ENCODE measurements at regions not wholly inside any gene's neighbourhood (a gene's known extent, or its start where the extent isn't known, plus 50 kb on each side); places are given as distances from the start of the nearest gene placed in this dataset.

- intact Hi-C loops (cut with micrococcal nuclease) = no loop called here
- Mint-ChIP-seq H3K4me3 (no peak overlapping the region), H3K4me1 (ENCODE audit: low read depth) (no peaks in the 10 kb centered on the region), H3K27me3 (no peaks in the 10 kb centered on the region), H3K36me3 (ENCODE audit: low read depth) (no peaks in the 10 kb centered on the region), H3K9me3 (peaks cover 10% of the 10 kb centered on the region), H3K27ac (no peak overlapping the region)
Observed at GRCh38 chr16:63618896-63619485, 1502.9 kb downstream of the CDH11 start.

GRCh38 chr16:63617990-63618763 lies 1503.7 kb downstream of the CDH11 start:
- Mint-ChIP-seq H3K4me1 (ENCODE audit: low read depth) (no peaks in the 10 kb centered on the region), H3K27me3 (no peaks in the 10 kb centered on the region), H3K36me3 (ENCODE audit: low read depth) (no peaks in the 10 kb centered on the region), H3K4me3 (no peak overlapping the region), H3K9me3 (peaks cover 18% of the 10 kb centered on the region), H3K27ac (no peak overlapping the region)
- intact Hi-C loops (cut with micrococcal nuclease) = no loop called here

- no peaks in the 10 kb centered on the region for H3K36me3 Mint-ChIP-seq (ENCODE audit: low read depth)
- intact Hi-C loops (cut with micrococcal nuclease) = no loop called here
- H3K4me3 Mint-ChIP-seq = no peak overlapping the region
- H3K27ac Mint-ChIP-seq = no peak overlapping the region
- H3K9me3 Mint-ChIP-seq = peaks cover 27% of the 10 kb centered on the region
- no peaks in the 10 kb centered on the region for H3K4me1 Mint-ChIP-seq (ENCODE audit: low read depth)
- H3K27me3 Mint-ChIP-seq = no peaks in the 10 kb centered on the region
Observed at GRCh38 chr16:63617047-63617989, 1504.5 kb downstream of the CDH11 start.

GRCh38 chr16:63614429-63614828 lies 1507.4 kb downstream of the CDH11 start:
- Mint-ChIP-seq H3K4me1 (ENCODE audit: low read depth) (no peaks in the 10 kb centered on the region), H3K36me3 (ENCODE audit: low read depth) (no peaks in the 10 kb centered on the region)

GRCh38 chr16:63613701-63614100 lies 1508.2 kb downstream of the CDH11 start:
- Mint-ChIP-seq H3K27ac (no peak overlapping the region), H3K9me3 (peaks cover 27% of the 10 kb centered on the region), H3K4me3 (no peak overlapping the region), H3K27me3 (no peaks in the 10 kb centered on the region), H3K36me3 (ENCODE audit: low read depth) (no peaks in the 10 kb centered on the region), H3K4me1 (ENCODE audit: low read depth) (no peaks in the 10 kb centered on the region)
- intact Hi-C loops (cut with micrococcal nuclease) = no loop called here

More at GRCh38 chr16:63614429-63614828, 1507.4 kb downstream of the CDH11 start:
- intact Hi-C loops (cut with micrococcal nuclease) = no loop called here
- Mint-ChIP-seq H3K4me3 (no peak overlapping the region), H3K27me3 (no peaks in the 10 kb centered on the region), H3K27ac (no peak overlapping the region), H3K9me3 (peaks cover 27% of the 10 kb centered on the region)

- intact Hi-C loops (cut with micrococcal nuclease) = no loop called here
- Mint-ChIP-seq H3K4me3 (no peak overlapping the region), H3K27me3 (no peaks in the 10 kb centered on the region), H3K4me1 (ENCODE audit: low read depth) (no peaks in the 10 kb centered on the region), H3K27ac (no peak overlapping the region), H3K9me3 (peaks cover 27% of the 10 kb centered on the region), H3K36me3 (ENCODE audit: low read depth) (no peaks in the 10 kb centered on the region)
Observed at GRCh38 chr16:63612462-63613227, 1509.2 kb downstream of the CDH11 start.

GRCh38 chr16:63606778-63607177 lies 1515.1 kb downstream of the CDH11 start:
- H3K4me1 Mint-ChIP-seq (ENCODE audit: low read depth) = no peaks in the 10 kb centered on the region
- no peaks in the 10 kb centered on the region for H3K36me3 Mint-ChIP-seq (ENCODE audit: low read depth)
- H3K27me3 Mint-ChIP-seq = no peaks in the 10 kb centered on the region
- no peaks in the 10 kb centered on the region for H3K9me3 Mint-ChIP-seq
- intact Hi-C loops (cut with micrococcal nuclease) = no loop called here
- H3K27ac Mint-ChIP-seq = no peak overlapping the region
- no peak overlapping the region for H3K4me3 Mint-ChIP-seq

- H3K4me3 Mint-ChIP-seq = no peak overlapping the region
- H3K4me1 Mint-ChIP-seq (ENCODE audit: low read depth) = no peaks in the 10 kb centered on the region
- intact Hi-C loops (cut with micrococcal nuclease) = no loop called here
- H3K36me3 Mint-ChIP-seq (ENCODE audit: low read depth) = no peaks in the 10 kb centered on the region
- no peak overlapping the region for H3K27ac Mint-ChIP-seq
- H3K9me3 Mint-ChIP-seq = no peaks in the 10 kb centered on the region
- H3K27me3 Mint-ChIP-seq = no peaks in the 10 kb centered on the region
Observed at GRCh38 chr16:63602206-63602927, 1519.5 kb downstream of the CDH11 start.

GRCh38 chr16:63596716-63597115 lies 1525.1 kb downstream of the CDH11 start:
- intact Hi-C loops (cut with micrococcal nuclease) = no loop called here
- no peaks in the 10 kb centered on the region for H3K36me3 Mint-ChIP-seq (ENCODE audit: low read depth)
- no peak overlapping the region for H3K27ac Mint-ChIP-seq
- H3K27me3 Mint-ChIP-seq = no peaks in the 10 kb centered on the region
- no peak overlapping the region for H3K4me3 Mint-ChIP-seq
- H3K4me1 Mint-ChIP-seq (ENCODE audit: low read depth) = no peaks in the 10 kb centered on the region
- H3K9me3 Mint-ChIP-seq = no peaks in the 10 kb centered on the region

GRCh38 chr16:63592852-63593251 lies 1529.0 kb downstream of the CDH11 start:
- no peak overlapping the region for H3K4me3 Mint-ChIP-seq
- no peaks in the 10 kb centered on the region for H3K9me3 Mint-ChIP-seq
- H3K27me3 Mint-ChIP-seq = no peaks in the 10 kb centered on the region
- H3K4me1 Mint-ChIP-seq (ENCODE audit: low read depth) = no peaks in the 10 kb centered on the region
- H3K27ac Mint-ChIP-seq = no peak overlapping the region
- no peaks in the 10 kb centered on the region for H3K36me3 Mint-ChIP-seq (ENCODE audit: low read depth)
- intact Hi-C loops (cut with micrococcal nuclease) = no loop called here

GRCh38 chr16:63581570-63581969 lies 1540.3 kb downstream of the CDH11 start:
- no peaks in the 10 kb centered on the region for H3K27me3 Mint-ChIP-seq
- intact Hi-C loops (cut with micrococcal nuclease) = no loop called here
- H3K9me3 Mint-ChIP-seq = no peaks in the 10 kb centered on the region
- H3K27ac Mint-ChIP-seq = no peak overlapping the region
- no peak overlapping the region for H3K4me3 Mint-ChIP-seq
- H3K4me1 Mint-ChIP-seq (ENCODE audit: low read depth) = no peaks in the 10 kb centered on the region
- no peaks in the 10 kb centered on the region for H3K36me3 Mint-ChIP-seq (ENCODE audit: low read depth)

GRCh38 chr16:63578791-63579190 lies 1542.6 kb upstream of the CDH8 start:
- no peaks in the 10 kb centered on the region for H3K9me3 Mint-ChIP-seq
- no peaks in the 10 kb centered on the region for H3K4me1 Mint-ChIP-seq (ENCODE audit: low read depth)
- no peaks in the 10 kb centered on the region for H3K27me3 Mint-ChIP-seq
- no peak overlapping the region for H3K4me3 Mint-ChIP-seq
- no peak overlapping the region for H3K27ac Mint-ChIP-seq
- no peaks in the 10 kb centered on the region for H3K36me3 Mint-ChIP-seq (ENCODE audit: low read depth)
- intact Hi-C loops (cut with micrococcal nuclease) = no loop called here

GRCh38 chr16:63577891-63578290 lies 1541.7 kb upstream of the CDH8 start:
- Mint-ChIP-seq H3K4me3 (no peak overlapping the region), H3K9me3 (no peaks in the 10 kb centered on the region), H3K27me3 (no peaks in the 10 kb centered on the region), H3K4me1 (ENCODE audit: low read depth) (no peaks in the 10 kb centered on the region), H3K27ac (no peak overlapping the region), H3K36me3 (ENCODE audit: low read depth) (no peaks in the 10 kb centered on the region)
- intact Hi-C loops (cut with micrococcal nuclease) = no loop called here
